ENCODE measurements at regions not wholly inside any gene's neighbourhood (a gene's known extent, or its start where the extent isn't known, plus 50 kb on each side); places are given as distances from the start of the nearest gene placed in this dataset.

DNA sequence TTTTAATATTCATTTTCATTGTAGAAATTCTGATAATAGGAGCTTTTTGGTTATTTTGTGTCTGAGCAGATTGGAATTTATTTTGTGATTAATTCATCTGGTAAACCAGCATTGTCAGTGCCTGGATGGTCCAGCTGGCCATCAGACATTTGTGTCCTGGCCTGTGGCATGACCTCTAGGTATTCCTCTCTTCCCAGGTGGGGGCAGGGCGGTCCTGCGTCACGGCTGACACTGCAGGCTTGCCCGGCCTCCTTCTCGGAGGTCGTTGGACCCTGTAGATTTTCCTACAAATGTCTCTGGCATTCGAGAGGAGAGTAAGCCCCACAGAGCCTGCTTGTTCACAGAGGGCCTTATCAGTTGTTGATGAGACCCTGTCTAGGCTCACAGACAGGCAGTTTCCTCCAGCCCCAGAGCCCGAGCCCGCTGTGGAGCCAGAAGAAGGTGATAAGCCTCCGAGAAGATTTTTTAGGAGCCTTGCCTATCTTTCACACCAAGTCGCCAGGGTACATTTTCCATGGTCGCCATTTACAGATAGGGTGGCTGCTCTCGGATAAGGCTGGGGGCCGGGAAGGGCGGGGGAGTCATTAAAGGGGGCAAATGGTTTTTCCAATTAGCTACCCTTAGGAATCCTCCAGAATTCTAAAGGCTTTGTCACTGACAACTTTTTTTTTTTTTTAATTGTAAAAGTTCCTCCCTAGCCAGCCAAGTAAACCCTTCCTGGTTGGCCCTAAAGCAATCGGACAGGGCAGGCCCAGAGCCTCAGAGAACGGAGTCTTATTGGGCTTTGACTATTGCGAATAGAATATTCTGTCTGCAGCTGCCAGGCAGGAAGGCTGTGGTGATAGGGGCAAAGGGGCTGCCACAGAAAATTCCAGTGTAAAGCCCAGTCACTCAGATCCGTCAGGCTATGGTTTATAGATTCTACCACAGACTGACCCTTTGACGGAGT, 78.1 kb upstream of the TBX20 start:
- H3K4me3 ChIP-seq (replicated peaks; ENCODE audit: low read depth, low read length): no peak overlapping the region
- no peak for DNase-seq (ENCODE audit: low read depth)
- TF ChIP-seq, protein P1, sequence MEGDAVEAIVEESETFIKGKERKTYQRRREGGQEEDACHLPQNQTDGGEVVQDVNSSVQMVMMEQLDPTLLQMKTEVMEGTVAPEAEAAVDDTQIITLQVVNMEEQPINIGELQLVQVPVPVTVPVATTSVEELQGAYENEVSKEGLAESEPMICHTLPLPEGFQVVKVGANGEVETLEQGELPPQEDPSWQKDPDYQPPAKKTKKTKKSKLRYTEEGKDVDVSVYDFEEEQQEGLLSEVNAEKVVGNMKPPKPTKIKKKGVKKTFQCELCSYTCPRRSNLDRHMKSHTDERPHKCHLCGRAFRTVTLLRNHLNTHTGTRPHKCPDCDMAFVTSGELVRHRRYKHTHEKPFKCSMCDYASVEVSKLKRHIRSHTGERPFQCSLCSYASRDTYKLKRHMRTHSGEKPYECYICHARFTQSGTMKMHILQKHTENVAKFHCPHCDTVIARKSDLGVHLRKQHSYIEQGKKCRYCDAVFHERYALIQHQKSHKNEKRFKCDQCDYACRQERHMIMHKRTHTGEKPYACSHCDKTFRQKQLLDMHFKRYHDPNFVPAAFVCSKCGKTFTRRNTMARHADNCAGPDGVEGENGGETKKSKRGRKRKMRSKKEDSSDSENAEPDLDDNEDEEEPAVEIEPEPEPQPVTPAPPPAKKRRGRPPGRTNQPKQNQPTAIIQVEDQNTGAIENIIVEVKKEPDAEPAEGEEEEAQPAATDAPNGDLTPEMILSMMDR (IDR thresholded peaks at IDR 0.05; ENCODE audit: low read length, missing control alignments): no peak

DNA sequence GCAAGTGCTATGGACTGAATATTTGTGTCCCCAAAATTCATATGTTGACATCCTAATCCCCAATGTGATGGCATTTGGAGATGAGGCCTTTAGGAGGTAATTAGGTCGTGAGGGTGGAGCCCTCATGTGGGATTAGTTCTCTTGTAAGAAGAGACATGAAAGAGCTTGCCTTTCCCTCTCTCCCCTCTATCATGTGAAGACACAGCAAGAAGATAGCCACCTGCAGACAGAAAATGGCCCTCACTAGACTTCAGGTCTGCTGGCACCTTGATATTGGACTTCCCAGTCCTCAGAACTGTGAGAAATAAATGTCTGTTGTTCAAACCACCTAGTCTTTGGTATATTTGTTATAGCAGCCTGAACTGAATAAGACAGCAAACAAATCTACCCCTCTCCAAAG, 75.1 kb upstream of the TBX20 start:
- TF ChIP-seq, protein P1 (IDR thresholded peaks at IDR 0.05; ENCODE audit: low read length, missing control alignments): no peak
- no peak for DNase-seq (ENCODE audit: low read depth)
- H3K4me3 ChIP-seq (replicated peaks; ENCODE audit: low read depth, low read length): no peak overlapping the region

GRCh38 chr7:35319606-35320005, 65.7 kb upstream of the TBX20 start:
- no peak overlapping the region for H3K4me3 ChIP-seq (replicated peaks; ENCODE audit: low read depth, low read length)
- DNase-seq (ENCODE audit: low read depth): no peak
- TF ChIP-seq, protein P1 (IDR thresholded peaks at IDR 0.05; ENCODE audit: low read length, missing control alignments): no peak

GRCh38 chr7:35316549-35316948, 62.6 kb upstream of the TBX20 start:
- DNase-seq (ENCODE audit: low read depth): peak; percentile 46
- TF ChIP-seq, protein P1 (IDR thresholded peaks at IDR 0.05; ENCODE audit: low read length, missing control alignments): no peak

GRCh38 chr7:35315517-35315916, 61.6 kb upstream of the TBX20 start:
- TF ChIP-seq, protein P1 (IDR thresholded peaks at IDR 0.05; ENCODE audit: low read length, missing control alignments): no peak
- no peak overlapping the region for H3K4me3 ChIP-seq (replicated peaks; ENCODE audit: low read depth, low read length)
- DNase-seq (ENCODE audit: low read depth): no peak

More at GRCh38 chr7:35316549-35316948, 62.6 kb upstream of the TBX20 start:
- H3K4me3 ChIP-seq (replicated peaks; ENCODE audit: low read depth, low read length): no peak overlapping the region

- DNase-seq (ENCODE audit: low read depth): no peak
- TF ChIP-seq, protein P1 (IDR thresholded peaks at IDR 0.05; ENCODE audit: low read length, missing control alignments): no peak
Measured at GRCh38 chr7:35314354-35314753, 60.5 kb upstream of the TBX20 start.

More at GRCh38 chr7:35314354-35314753, 60.5 kb upstream of the TBX20 start:
- H3K4me3 ChIP-seq (replicated peaks; ENCODE audit: low read depth, low read length): no peak overlapping the region
